ENCODE measurements at regions not wholly inside any gene's neighbourhood (a gene's known extent, or its start where the extent isn't known, plus 50 kb on each side); places are given as distances from the start of the nearest gene placed in this dataset.

DNA sequence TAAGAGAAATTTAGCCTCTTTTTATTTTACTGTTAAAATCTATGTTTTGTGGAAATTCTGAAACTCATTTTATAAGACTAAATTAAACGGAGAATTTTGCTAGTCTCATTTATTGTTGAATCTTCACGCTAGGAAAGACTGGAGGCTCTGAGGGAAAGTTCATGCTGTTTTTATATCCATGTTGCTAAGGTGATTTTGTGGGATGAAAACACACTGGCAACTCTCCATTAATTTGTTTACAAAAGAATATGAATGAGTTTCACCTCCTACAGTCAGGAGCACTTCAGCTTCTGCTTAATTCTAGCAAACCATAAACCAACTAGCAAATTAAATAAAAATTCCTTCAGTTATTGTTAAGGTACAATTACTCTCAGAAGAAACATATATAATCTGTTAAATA lies 195.4 kb downstream of the RAP2B start:
- TF ChIP-seq, protein P1, sequence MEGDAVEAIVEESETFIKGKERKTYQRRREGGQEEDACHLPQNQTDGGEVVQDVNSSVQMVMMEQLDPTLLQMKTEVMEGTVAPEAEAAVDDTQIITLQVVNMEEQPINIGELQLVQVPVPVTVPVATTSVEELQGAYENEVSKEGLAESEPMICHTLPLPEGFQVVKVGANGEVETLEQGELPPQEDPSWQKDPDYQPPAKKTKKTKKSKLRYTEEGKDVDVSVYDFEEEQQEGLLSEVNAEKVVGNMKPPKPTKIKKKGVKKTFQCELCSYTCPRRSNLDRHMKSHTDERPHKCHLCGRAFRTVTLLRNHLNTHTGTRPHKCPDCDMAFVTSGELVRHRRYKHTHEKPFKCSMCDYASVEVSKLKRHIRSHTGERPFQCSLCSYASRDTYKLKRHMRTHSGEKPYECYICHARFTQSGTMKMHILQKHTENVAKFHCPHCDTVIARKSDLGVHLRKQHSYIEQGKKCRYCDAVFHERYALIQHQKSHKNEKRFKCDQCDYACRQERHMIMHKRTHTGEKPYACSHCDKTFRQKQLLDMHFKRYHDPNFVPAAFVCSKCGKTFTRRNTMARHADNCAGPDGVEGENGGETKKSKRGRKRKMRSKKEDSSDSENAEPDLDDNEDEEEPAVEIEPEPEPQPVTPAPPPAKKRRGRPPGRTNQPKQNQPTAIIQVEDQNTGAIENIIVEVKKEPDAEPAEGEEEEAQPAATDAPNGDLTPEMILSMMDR (IDR thresholded peaks at IDR 0.05), result no peak
- no peak for TF ChIP-seq POLR2A (IDR thresholded peaks at IDR 0.05)

Data from testis (tissue), 2 donors.